Smooth muscle cell (in vitro differentiated cells): ENCODE measurements at regions not wholly inside any gene's neighbourhood (a gene's known extent, or its start where the extent isn't known, plus 50 kb on each side); places are given as distances from the start of the nearest gene placed in this dataset.

Source experiments
- DNase-seq: peaks from one replicate; lab custom pipeline; 2025; ENCODE audit not compliant: unreplicated experiment; lab: John Stamatoyannopoulos, UW
- H2AFZ ChIP-seq: fragments of 200-600 bp; sonication (generic); 2 replicates; pipeline ENCODE4 v1.6.0; 2016; ENCODE audit warnings: antibody characterized with exemption, low read depth, mild to moderate bottlenecking
- H3F3A ChIP-seq: fragments of 200-600 bp; sonication (generic); 2 replicates; pipeline ENCODE4 v1.6.0; 2017; ENCODE audit warnings: antibody characterized with exemption, low read depth
- H3K27ac ChIP-seq: fragments of 200-600 bp; sonication (generic); 2 replicates; pipeline ENCODE4 v1.5.1; 2016; ENCODE audit warnings: low read depth, mild to moderate bottlenecking
- H3K27me3 ChIP-seq: fragments of 200-600 bp; sonication (generic); 2 replicates; pipeline ENCODE4 v1.6.1; 2016; ENCODE audit warnings: low read depth, mild to moderate bottlenecking
- H3K36me3 ChIP-seq: fragments of 200-600 bp; sonication (generic); 2 replicates; pipeline ENCODE4 v1.5.1; 2016; ENCODE audit warnings: low read depth
- H3K4me1 ChIP-seq: fragments of 200-600 bp; sonication (generic); 2 replicates; pipeline ENCODE4 v1.5.1; 2016; ENCODE audit warnings: low read depth
- H3K4me2 ChIP-seq: fragments of 200-600 bp; sonication (generic); 2 replicates; pipeline ENCODE4 v1.6.0; 2016; ENCODE audit warnings: mild to moderate bottlenecking
- H3K4me3 ChIP-seq: fragments of 200-600 bp; sonication (generic); 2 replicates; pipeline ENCODE4 v1.5.1; 2016; ENCODE audit warnings: mild to moderate bottlenecking
- H3K79me2 ChIP-seq: fragments of 200-600 bp; sonication (generic); 2 replicates; pipeline ENCODE4 v1.6.0; 2016; ENCODE audit warnings: low read depth, mild to moderate bottlenecking
- H3K9ac ChIP-seq: fragments of 200-600 bp; sonication (generic); 2 replicates; pipeline ENCODE4 v1.6.0; 2016; ENCODE audit warnings: low read depth
- H3K9me3 ChIP-seq: fragments of 200-600 bp; sonication (generic); replicated peaks from 2 replicates; pipeline ENCODE4 v1.5.1; 2016; ENCODE audit warnings: low read depth
- H4K20me1 ChIP-seq: fragments of 200-600 bp; sonication (generic); 2 replicates; pipeline ENCODE4 v1.6.0; 2016; ENCODE audit warnings: low read depth
- WGBS: methylation state at CpG from one replicate; pipeline ENCODE4 v1.1.7; 2016; ENCODE audit warnings: low lambda C conversion rate; 5-methylcytosine and 5-hydroxymethylcytosine counted together
- TF ChIP-seq, protein P1 (sequence below): fragments of 200-600 bp; sonication (generic); IDR thresholded peaks from 2 replicates; pipeline ENCODE4 v1.5.1; 2017; ENCODE audit warnings: borderline replicate concordance, mild to moderate bottlenecking, antibody characterized with exemption; ENCODE audit not compliant: insufficient read depth, poor library complexity, severe bottlenecking

GRCh38 chr3:186467969-186468368 is 76.2 kb downstream of the CRYGS start:
- no peak overlapping the region for H3K4me3 ChIP-seq
- H3K27me3 ChIP-seq: no peaks in the 10 kb centered on the region
- H3K27ac ChIP-seq: no peak overlapping the region
- no peaks in the 10 kb centered on the region for H3K36me3 ChIP-seq
- H3K4me1 ChIP-seq: peaks cover 14% of the 10 kb centered on the region
- DNase-seq: no peak
- no peaks in the 10 kb centered on the region for H4K20me1 ChIP-seq
- no peaks in the 10 kb centered on the region for H3F3A ChIP-seq
- TF ChIP-seq, protein P1, sequence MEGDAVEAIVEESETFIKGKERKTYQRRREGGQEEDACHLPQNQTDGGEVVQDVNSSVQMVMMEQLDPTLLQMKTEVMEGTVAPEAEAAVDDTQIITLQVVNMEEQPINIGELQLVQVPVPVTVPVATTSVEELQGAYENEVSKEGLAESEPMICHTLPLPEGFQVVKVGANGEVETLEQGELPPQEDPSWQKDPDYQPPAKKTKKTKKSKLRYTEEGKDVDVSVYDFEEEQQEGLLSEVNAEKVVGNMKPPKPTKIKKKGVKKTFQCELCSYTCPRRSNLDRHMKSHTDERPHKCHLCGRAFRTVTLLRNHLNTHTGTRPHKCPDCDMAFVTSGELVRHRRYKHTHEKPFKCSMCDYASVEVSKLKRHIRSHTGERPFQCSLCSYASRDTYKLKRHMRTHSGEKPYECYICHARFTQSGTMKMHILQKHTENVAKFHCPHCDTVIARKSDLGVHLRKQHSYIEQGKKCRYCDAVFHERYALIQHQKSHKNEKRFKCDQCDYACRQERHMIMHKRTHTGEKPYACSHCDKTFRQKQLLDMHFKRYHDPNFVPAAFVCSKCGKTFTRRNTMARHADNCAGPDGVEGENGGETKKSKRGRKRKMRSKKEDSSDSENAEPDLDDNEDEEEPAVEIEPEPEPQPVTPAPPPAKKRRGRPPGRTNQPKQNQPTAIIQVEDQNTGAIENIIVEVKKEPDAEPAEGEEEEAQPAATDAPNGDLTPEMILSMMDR: no peak
- no peak overlapping the region for H3K9ac ChIP-seq
- WGBS: 72% methylated on average over 2 of the region's 2 CpGs
- no peak overlapping the region for H2AFZ ChIP-seq
- no peak overlapping the region for H3K4me2 ChIP-seq
- no peaks in the 10 kb centered on the region for H3K9me3 ChIP-seq
- no peaks in the 10 kb centered on the region for H3K79me2 ChIP-seq

- no peak overlapping the region for H3K27ac ChIP-seq
- H3K27me3 ChIP-seq: no peaks in the 10 kb centered on the region
- TF ChIP-seq, protein P1: no peak
- no peak overlapping the region for H3K4me3 ChIP-seq
- 39% methylated on average over 3 of the region's 3 CpGs for whole genome bisulfite sequencing
- no peaks in the 10 kb centered on the region for H4K20me1 ChIP-seq
- no peak overlapping the region for H3K9ac ChIP-seq
- no peaks in the 10 kb centered on the region for H3K79me2 ChIP-seq
- no peak overlapping the region for H2AFZ ChIP-seq
- H3K9me3 ChIP-seq: no peaks in the 10 kb centered on the region
- no peak overlapping the region for H3K4me2 ChIP-seq
- H3K4me1 ChIP-seq: peaks cover 5% of the 10 kb centered on the region
- DNase-seq: no peak
- peaks cover 2% of the 10 kb centered on the region for H3F3A ChIP-seq
- H3K36me3 ChIP-seq: no peaks in the 10 kb centered on the region
Measured at GRCh38 chr3:186466391-186466974, 77.7 kb downstream of the CRYGS start.

- DNase-seq: no peak
- H3K4me3 ChIP-seq: no peak overlapping the region
- H3K27ac ChIP-seq: no peak overlapping the region
- H3F3A ChIP-seq: peaks cover 4% of the 10 kb centered on the region
- H4K20me1 ChIP-seq: no peaks in the 10 kb centered on the region
- H2AFZ ChIP-seq: no peak overlapping the region
- no peaks in the 10 kb centered on the region for H3K27me3 ChIP-seq
- H3K9me3 ChIP-seq: no peaks in the 10 kb centered on the region
- WGBS: 94% methylated on average over 2 of the region's 2 CpGs
- H3K4me1 ChIP-seq: peaks cover 5% of the 10 kb centered on the region
- TF ChIP-seq, protein P1: no peak
- no peak overlapping the region for H3K4me2 ChIP-seq
- H3K79me2 ChIP-seq: no peaks in the 10 kb centered on the region
- no peaks in the 10 kb centered on the region for H3K36me3 ChIP-seq
- H3K9ac ChIP-seq: no peak overlapping the region
Measured at GRCh38 chr3:186465508-186465907, 78.7 kb downstream of the CRYGS start.

DNA sequence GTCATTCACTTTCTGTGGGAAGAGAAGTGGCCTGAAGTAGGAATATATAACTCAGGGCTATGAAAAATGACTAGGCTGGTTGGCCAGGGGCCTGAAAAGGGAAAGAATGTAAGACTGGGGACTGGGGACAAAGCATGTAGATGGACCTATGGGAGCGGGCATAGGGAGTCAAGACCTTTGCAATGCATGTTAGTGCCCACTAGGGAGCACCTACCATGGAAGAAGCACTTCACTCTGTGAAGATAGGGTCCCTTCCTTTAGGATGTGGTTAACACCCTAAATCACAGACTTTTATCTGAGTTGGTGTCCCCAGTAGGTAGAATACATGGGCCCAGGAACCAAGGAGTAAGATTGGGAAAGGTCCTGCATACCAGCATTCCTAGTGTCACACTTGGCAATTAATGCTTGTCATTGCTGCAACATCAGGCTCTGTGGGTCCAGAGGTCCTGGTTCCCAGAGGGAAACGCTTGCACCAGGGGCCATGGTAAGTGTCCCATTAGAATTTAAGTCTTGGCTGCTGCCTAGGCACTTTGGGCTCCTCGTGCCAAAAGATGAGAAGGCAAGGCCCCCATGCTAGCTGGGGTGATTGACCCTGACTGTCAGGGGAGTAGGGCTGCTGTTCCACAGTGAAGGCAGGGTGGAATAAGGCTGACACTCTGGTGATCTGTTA is 79.6 kb downstream of the CRYGS start:
- no peak overlapping the region for H2AFZ ChIP-seq
- WGBS: 89% methylated on average over 3 of the region's 3 CpGs
- no peaks in the 10 kb centered on the region for H3K79me2 ChIP-seq
- peaks cover 4% of the 10 kb centered on the region for H3F3A ChIP-seq
- no peak for DNase-seq
- no peak overlapping the region for H3K4me2 ChIP-seq
- H3K27ac ChIP-seq: no peak overlapping the region
- TF ChIP-seq, protein P1: no peak
- H4K20me1 ChIP-seq: no peaks in the 10 kb centered on the region
- H3K9ac ChIP-seq: no peak overlapping the region
- H3K36me3 ChIP-seq: no peaks in the 10 kb centered on the region
- H3K27me3 ChIP-seq: no peaks in the 10 kb centered on the region
- no peaks in the 10 kb centered on the region for H3K9me3 ChIP-seq
- no peak overlapping the region for H3K4me3 ChIP-seq
- peaks cover 3% of the 10 kb centered on the region for H3K4me1 ChIP-seq
